ENCODE measurements at regions not wholly inside any gene's neighbourhood (a gene's known extent, or its start where the extent isn't known, plus 50 kb on each side); places are given as distances from the start of the nearest gene placed in this dataset.

DNA sequence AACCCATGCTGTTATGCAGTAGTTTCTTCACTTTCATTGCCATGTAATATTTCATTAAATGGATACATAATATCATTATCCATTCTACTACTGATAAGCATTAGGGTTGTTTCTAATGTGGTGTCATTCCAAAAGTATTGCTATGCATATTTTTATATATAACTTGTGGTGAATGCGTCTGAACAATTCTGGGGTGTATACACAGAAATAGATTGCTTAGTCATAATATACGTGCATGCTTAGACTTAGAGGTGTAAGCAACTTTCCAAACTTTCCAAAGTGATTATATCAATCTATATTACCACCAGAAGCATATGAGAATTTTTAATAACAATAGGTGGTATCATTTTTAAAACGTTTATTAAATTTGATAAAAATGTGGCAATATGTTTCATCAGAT is 540.9 kb downstream of the DSC3 start:
- no peak for TF ChIP-seq POLR2AphosphoS5 (IDR thresholded peaks at IDR 0.05; ENCODE audit: low read depth)
- TF ChIP-seq CTCF (IDR thresholded peaks at IDR 0.05; ENCODE audit: insufficient read depth, low read length), result no peak
- TF ChIP-seq SPI1 (IDR thresholded peaks at IDR 0.05; ENCODE audit: borderline replicate concordance, low read depth), result no peak
- TF ChIP-seq GABPA (IDR thresholded peaks at IDR 0.05; ENCODE audit: low read depth), result no peak
